HK-2 (cell line): ENCODE measurements at regions not wholly inside any gene's neighbourhood (a gene's known extent, or its start where the extent isn't known, plus 50 kb on each side); places are given as distances from the start of the nearest gene placed in this dataset.

ENCODE experiments used
- DNase-seq: peaks from one replicate; pipeline ENCODE4 v3.0.0-alpha.2; 2018; ENCODE audit not compliant: unreplicated experiment

- no peak for DNase-seq
Observed at GRCh38 chr12:89098441-89099112, 253.7 kb downstream of the DUSP6 start.

- DNase-seq = no peak
Observed at GRCh38 chr12:89092297-89092696, 260.0 kb downstream of the DUSP6 start.

GRCh38 chr12:89091293-89091841 is 260.9 kb downstream of the DUSP6 start:
- no peak for DNase-seq

GRCh38 chr12:89089264-89089663 is 263.0 kb downstream of the DUSP6 start:
- DNase-seq = no peak

- DNase-seq = no peak
Observed at GRCh38 chr12:89087876-89088275, 264.4 kb downstream of the DUSP6 start.

- DNase-seq = no peak
Observed at GRCh38 chr12:89087149-89087825, 265.0 kb downstream of the DUSP6 start.

GRCh38 chr12:89085421-89085820 is 266.9 kb downstream of the DUSP6 start:
- no peak for DNase-seq

- no peak for DNase-seq
Observed at GRCh38 chr12:89084751-89085150, 267.6 kb downstream of the DUSP6 start.

GRCh38 chr12:89083491-89083890 is 268.8 kb downstream of the DUSP6 start:
- no peak for DNase-seq

- no peak for DNase-seq
Observed at GRCh38 chr12:89082370-89082753, 269.9 kb downstream of the DUSP6 start.

GRCh38 chr12:89081719-89082369 is 270.5 kb downstream of the DUSP6 start:
- no peak for DNase-seq

GRCh38 chr12:89080793-89081465 is 271.4 kb downstream of the DUSP6 start:
- no peak for DNase-seq

- no peak for DNase-seq
Observed at GRCh38 chr12:89075880-89076540, 276.3 kb downstream of the DUSP6 start.

GRCh38 chr12:89073659-89074058 is 278.6 kb downstream of the DUSP6 start:
- no peak for DNase-seq

GRCh38 chr12:89073027-89073398 is 279.3 kb downstream of the DUSP6 start:
- peak; percentile 31 for DNase-seq

GRCh38 chr12:89072294-89073026 is 279.8 kb downstream of the DUSP6 start:
- no peak for DNase-seq

- no peak for DNase-seq
Observed at GRCh38 chr12:89070603-89071002, 281.7 kb downstream of the DUSP6 start.

GRCh38 chr12:89069431-89069830 is 282.9 kb downstream of the DUSP6 start:
- no peak for DNase-seq

- peak; percentile 21 for DNase-seq
Observed at GRCh38 chr12:89067421-89068187, 284.7 kb downstream of the DUSP6 start.

- no peak for DNase-seq
Observed at GRCh38 chr12:89064780-89065179, 287.5 kb downstream of the DUSP6 start.
